NCI-H2196 (cell line): ENCODE measurements at regions not wholly inside any gene's neighbourhood (a gene's known extent, or its start where the extent isn't known, plus 50 kb on each side); places are given as distances from the start of the nearest gene placed in this dataset.
"Not testable (repeated sequence)": the region's sequence is repeated elsewhere in the genome, so short reads cannot be mapped to it uniquely, and the experiment has no call there.

Experiments used
- DNase-seq: peaks from one replicate; lab custom pipeline; 2025; ENCODE audit not compliant: unreplicated experiment; lab: John Stamatoyannopoulos, UW

- DNase-seq, result no peak
Measured at GRCh38 chr14:84859116-84859515, 670.8 kb upstream of the FLRT2 start.

GRCh38 chr14:84864548-84865271 is 665.2 kb upstream of the FLRT2 start:
- DNase-seq, result no peak

- DNase-seq, result no peak
Measured at GRCh38 chr14:84871734-84872133, 658.2 kb upstream of the FLRT2 start.

- DNase-seq, result no peak
Measured at GRCh38 chr14:84874436-84874835, 655.5 kb upstream of the FLRT2 start.

- no peak for DNase-seq
Measured at GRCh38 chr14:84877061-84877460, 652.9 kb upstream of the FLRT2 start.

- DNase-seq, result no peak
Measured at GRCh38 chr14:84882830-84883229, 647.1 kb upstream of the FLRT2 start.

- DNase-seq, result no peak
Measured at GRCh38 chr14:84885061-84885460, 644.9 kb upstream of the FLRT2 start.

- DNase-seq, result no peak
Measured at GRCh38 chr14:84891404-84891803, 638.5 kb upstream of the FLRT2 start.

GRCh38 chr14:84894254-84894653 is 635.7 kb upstream of the FLRT2 start:
- no peak for DNase-seq

- no peak for DNase-seq
Measured at GRCh38 chr14:84922370-84922769, 607.6 kb upstream of the FLRT2 start.

GRCh38 chr14:84926656-84927055 is 603.3 kb upstream of the FLRT2 start:
- DNase-seq, result no peak

- no peak for DNase-seq
Measured at GRCh38 chr14:84927096-84927827, 602.7 kb upstream of the FLRT2 start.

- no peak for DNase-seq
Measured at GRCh38 chr14:84929086-84929485, 600.9 kb upstream of the FLRT2 start.

GRCh38 chr14:84929834-84930233 is 600.1 kb upstream of the FLRT2 start:
- DNase-seq, result no peak

- DNase-seq, result no peak
Measured at GRCh38 chr14:84937016-84937415, 592.9 kb upstream of the FLRT2 start.

GRCh38 chr14:84937449-84937848 is 592.5 kb upstream of the FLRT2 start:
- DNase-seq, result no peak

GRCh38 chr14:84944901-84945300 is 585.0 kb upstream of the FLRT2 start:
- DNase-seq, result not testable (repeated sequence)

- DNase-seq, result no peak
Measured at GRCh38 chr14:84959851-84960520, 570.0 kb upstream of the FLRT2 start.

- DNase-seq, result no peak
Measured at GRCh38 chr14:84961637-84962036, 568.3 kb upstream of the FLRT2 start.

- no peak for DNase-seq
Measured at GRCh38 chr14:84963518-84963917, 566.4 kb upstream of the FLRT2 start.

- no peak for DNase-seq
Measured at GRCh38 chr14:84965279-84965678, 564.7 kb upstream of the FLRT2 start.

GRCh38 chr14:84969501-84969900 is 560.4 kb upstream of the FLRT2 start:
- DNase-seq, result no peak
